NT2/D1 (cell line): ENCODE measurements at regions not wholly inside any gene's neighbourhood (a gene's known extent, or its start where the extent isn't known, plus 50 kb on each side); places are given as distances from the start of the nearest gene placed in this dataset.

Experiments used
- SUZ12 ChIP-seq: IDR thresholded peaks from 2 replicates; pipeline ENCODE4 v1.6.1; 2011; ENCODE audit not compliant: insufficient read length, insufficient read depth; ENCODE audit errors: extremely low read depth
- YY1 ChIP-seq: IDR thresholded peaks from 2 replicates; pipeline ENCODE4 v1.6.1; 2011; ENCODE audit not compliant: insufficient read length, insufficient read depth
- ZNF274 ChIP-seq: IDR thresholded peaks from 2 replicates; pipeline ENCODE4 v1.6.1; 2011; ENCODE audit warnings: mild to moderate bottlenecking, low read depth, low read length

DNA sequence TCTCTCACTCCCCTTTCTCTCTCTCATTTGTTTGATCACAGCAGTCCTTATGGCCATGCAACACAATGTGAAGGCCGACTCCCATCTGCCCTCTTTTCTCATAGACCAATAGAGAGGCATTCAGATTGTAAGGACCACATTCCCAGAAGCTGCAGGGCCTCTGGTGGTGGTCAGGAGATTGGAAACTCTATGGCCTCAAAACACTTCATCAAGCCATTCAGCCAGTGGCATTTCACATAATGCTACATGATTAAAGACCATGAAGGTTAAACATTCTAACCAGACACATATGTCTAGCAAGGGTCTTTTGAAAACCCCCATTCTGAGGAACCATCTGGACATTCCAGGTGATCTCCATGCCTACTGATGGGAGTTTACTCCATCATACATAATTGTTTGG, 769.5 kb upstream of the CXADR start:
- TF ChIP-seq ZNF274 (no peak), SUZ12 (no peak), YY1 (no peak)
